HCT116 (cell line): ENCODE measurements at regions not wholly inside any gene's neighbourhood (a gene's known extent, or its start where the extent isn't known, plus 50 kb on each side); places are given as distances from the start of the nearest gene placed in this dataset.

Source experiments
- ATAC-seq: fragments of 200-7000 bp; cut with Tn5 transposase; 2 replicates; pipeline ENCODE4 v1.9.1; 2020; ENCODE audit warnings: mild to moderate bottlenecking, moderate library complexity
- BruUV-seq: library from RNA; stranded (reverse); fragments of 400-500 nt; replicated peaks from 2 replicates; lab custom pipeline; 2021; lab: Mats Ljungman, UMichigan
- CTCF ChIA-PET: fragments of 300-600 bp; sonication (Branson Sonifier 250); formaldehyde crosslinking; loops from one replicate; lab custom pipeline; 2021; ENCODE audit warnings: antibody characterized with exemption; lab: Charles Lee
- POLR2A ChIA-PET: fragments of 300-600, 350-600 bp; sonication (Branson Sonifier 250); formaldehyde crosslinking; loops from one replicate; lab custom pipeline; 2021; ENCODE audit warnings: antibody characterized with exemption; lab: Charles Lee
- RAD21 ChIA-PET, 2 experiments: fragments of 300-600 bp; sonication (Branson Sonifier 250); formaldehyde crosslinking; loops; one replicate each; lab custom pipeline; 2023; ENCODE audit warnings: low total read pairs in 2 of 2; ENCODE audit not compliant: uncharacterized antibody in 2 of 2, unreplicated experiment in 2 of 2, low non-redundant PET in 1 of 2; lab: Charles Lee
- DNase-seq: peaks from one replicate; pipeline ENCODE4 v3.0.0-alpha.2; 2010; ENCODE audit warnings: low read depth, low spot score
- H2AFZ ChIP-seq: fragments of 200-600 bp; shearing (Covaris generic), sonication (generic); 2 replicates; pipeline ENCODE4 v1.6.1; 2017; ENCODE audit warnings: low read depth, mixed run types, mixed read lengths, antibody characterized with exemption, low read length; ENCODE audit not compliant: poor library complexity, severe bottlenecking
- H3K27ac ChIP-seq: 2 replicates; pipeline ENCODE4 v1.5.1; 2012; ENCODE audit warnings: low read depth, low read length
- H3K27me3 ChIP-seq: fragments of 200-600 bp; sonication (generic); 2 replicates; pipeline ENCODE4 v1.6.1; 2016; ENCODE audit warnings: mixed run types, low read length, mixed read lengths; ENCODE audit not compliant: insufficient read depth
- H3K36me3 ChIP-seq, 2 experiments: fragments of 200-500 bp in 1 of 2; fragments of 200-600 bp in 1 of 2; sonication (Bioruptor generic) in 1 of 2; sonication (generic) in 1 of 2; 2 replicates each; pipeline versions ENCODE4 v1.5.1 to v1.6.1; 2014 to 2016; ENCODE audit warnings: low read length in 2 of 2, inconsistent platforms in 1 of 2, mixed read lengths in 1 of 2, mixed run types in 1 of 2; ENCODE audit not compliant: insufficient read depth in 2 of 2, control insufficient read depth in 1 of 2
- H3K4me1 ChIP-seq, 2 experiments: fragments of 200-600 bp in 1 of 2; sonication (generic) in 1 of 2; 2 replicates each; pipeline versions ENCODE4 v1.5.1 to v1.6.1; 2012 to 2017; ENCODE audit warnings: low read length in 2 of 2, inconsistent platforms in 1 of 2, mild to moderate bottlenecking in 1 of 2, mixed read lengths in 1 of 2, mixed run types in 1 of 2, moderate library complexity in 1 of 2; ENCODE audit not compliant: insufficient read depth in 2 of 2, control insufficient read depth in 1 of 2
- H3K4me2 ChIP-seq: fragments of 200-600 bp; sonication (generic); 2 replicates; pipeline ENCODE4 v1.6.1; 2017; ENCODE audit warnings: mixed run types, low read length, mixed read lengths
- H3K4me3 ChIP-seq, 2 experiments: fragments of 200-600 bp in 1 of 2; sonication (generic) in 1 of 2; replicated peaks in 1 of 2; 2 replicates each; pipeline ENCODE4 v1.5.1; 2011 to 2016; ENCODE audit warnings: low read length in 2 of 2, control low read depth in 1 of 2, low read depth in 1 of 2, mild to moderate bottlenecking in 1 of 2, mixed read lengths in 1 of 2, mixed run types in 1 of 2
- H3K79me2 ChIP-seq: fragments of 200-600 bp; sonication (generic); 2 replicates; pipeline ENCODE4 v1.6.1; 2017; ENCODE audit warnings: mild to moderate bottlenecking, mixed run types, low read length, moderate library complexity, mixed read lengths; ENCODE audit not compliant: insufficient read depth
- H3K9ac ChIP-seq: fragments of 200-600 bp; sonication (generic); 2 replicates; pipeline ENCODE4 v1.6.1; 2016; ENCODE audit warnings: low read length, mixed read lengths
- H3K9me2 ChIP-seq: fragments of 200-600 bp; sonication (generic), shearing (Covaris generic); 2 replicates; pipeline ENCODE4 v1.6.1; 2017; ENCODE audit warnings: mixed run types, mild to moderate bottlenecking, moderate library complexity; ENCODE audit not compliant: insufficient read depth
- H3K9me3 ChIP-seq, 2 experiments: fragments of 200-500 bp in 1 of 2; fragments of 200-600 bp in 1 of 2; sonication (Bioruptor generic) in 1 of 2; sonication (generic) in 1 of 2; 2 replicates each; pipeline ENCODE4 v1.6.1; 2014 to 2017; ENCODE audit warnings: low read length in 2 of 2, mixed read lengths in 2 of 2, inconsistent platforms in 1 of 2, low read depth in 1 of 2, mild to moderate bottlenecking in 1 of 2, mixed run types in 1 of 2, moderate library complexity in 1 of 2; ENCODE audit not compliant: control insufficient read depth in 1 of 2, insufficient read depth in 1 of 2
- H4K20me1 ChIP-seq: fragments of 200-600 bp; sonication (generic), shearing (Covaris generic); 2 replicates; pipeline ENCODE4 v1.6.1; 2017; ENCODE audit warnings: mixed run types, mild to moderate bottlenecking, moderate library complexity; ENCODE audit not compliant: insufficient read depth
- ATF3 ChIP-seq: IDR thresholded peaks from 2 replicates; pipeline ENCODE4 v1.6.1; 2012
- CEBPB ChIP-seq: IDR thresholded peaks from 2 replicates; pipeline ENCODE4 v1.6.1; 2012; ENCODE audit warnings: low read depth
- CTCF ChIP-seq, 3 experiments: fragments of 200-600 bp in 1 of 3; sonication (generic) in 1 of 3; IDR thresholded peaks in 2 of 3; conservative IDR thresholded peaks in 1 of 3; 2 replicates each; pipeline ENCODE4 v1.5.1; 2012 to 2017; ENCODE audit warnings: low read depth in 2 of 3, low read length in 2 of 3, antibody characterized with exemption in 1 of 3, borderline replicate concordance in 1 of 3, control low read depth in 1 of 3, mild to moderate bottlenecking in 1 of 3, mixed read lengths in 1 of 3, mixed run types in 1 of 3, moderate library complexity in 1 of 3; ENCODE audit not compliant: insufficient read depth in 1 of 3
- EGR1 ChIP-seq: IDR thresholded peaks from 2 replicates; pipeline ENCODE4 v1.6.1; 2012; ENCODE audit warnings: low read depth
- EZH2 ChIP-seq: fragments of 200-600 bp; sonication (generic); IDR thresholded peaks from 2 replicates; pipeline ENCODE4 v1.6.1; 2017; ENCODE audit warnings: antibody characterized with exemption, mixed run types
- EZH2phosphoT487 ChIP-seq: fragments of 200-600 bp; IDR thresholded peaks from 2 replicates; pipeline ENCODE4 v1.6.1; 2018; ENCODE audit warnings: antibody characterized with exemption, borderline replicate concordance
- FOSL1 ChIP-seq: IDR thresholded peaks from 2 replicates; pipeline ENCODE4 v1.6.1; 2012; ENCODE audit warnings: low read depth
- MAX ChIP-seq: IDR thresholded peaks from 2 replicates; pipeline ENCODE4 v1.6.1; 2012
- POLR2A ChIP-seq: IDR thresholded peaks from 2 replicates; pipeline ENCODE4 v1.7.0; 2011; ENCODE audit warnings: borderline replicate concordance; ENCODE audit not compliant: insufficient read depth, insufficient read length; ENCODE audit errors: extremely low read depth
- POLR2AphosphoS5 ChIP-seq: IDR thresholded peaks from 2 replicates; pipeline ENCODE4 v1.6.1; 2011; ENCODE audit warnings: mild to moderate bottlenecking, low read depth, low read length, moderate library complexity
- RAD21 ChIP-seq: IDR thresholded peaks from 2 replicates; pipeline ENCODE4 v1.6.1; 2012; ENCODE audit warnings: low read depth, mild to moderate bottlenecking
- REST ChIP-seq: IDR thresholded peaks from 2 replicates; pipeline ENCODE4 v1.6.1; 2012; ENCODE audit warnings: low read depth
- SIN3A ChIP-seq: IDR thresholded peaks from 2 replicates; pipeline ENCODE4 v1.6.1; 2012; ENCODE audit warnings: low read depth
- SP1 ChIP-seq: IDR thresholded peaks from 2 replicates; pipeline ENCODE4 v1.6.1; 2012; ENCODE audit warnings: low read depth
- SRF ChIP-seq: IDR thresholded peaks from 2 replicates; pipeline ENCODE4 v1.6.1; 2012; ENCODE audit warnings: low read depth
- TCF7L2 ChIP-seq: IDR thresholded peaks from 2 replicates; pipeline ENCODE4 v1.7.0; 2011; ENCODE audit warnings: borderline replicate concordance, inconsistent platforms; ENCODE audit not compliant: insufficient read depth, insufficient read length; ENCODE audit errors: extremely low read depth
- YY1 ChIP-seq: IDR thresholded peaks from 2 replicates; pipeline ENCODE4 v1.6.1; 2011; ENCODE audit warnings: low read length, low read depth, moderate library complexity, mild to moderate bottlenecking; ENCODE audit not compliant: insufficient replicate concordance; ENCODE audit errors: extremely low read depth
- ZBTB33 ChIP-seq: IDR thresholded peaks from 2 replicates; pipeline ENCODE4 v1.6.1; 2011; ENCODE audit warnings: mild to moderate bottlenecking, low read length, moderate library complexity; ENCODE audit not compliant: insufficient replicate concordance; ENCODE audit errors: extremely low read depth
- ZFX ChIP-seq: fragments of 450-650 bp; IDR thresholded peaks from 2 replicates; pipeline ENCODE4 v1.6.1; 2017
- ZNF274 ChIP-seq: fragments of 200-500 bp; sonication (Bioruptor generic); IDR thresholded peaks from 2 replicates; pipeline ENCODE4 v1.6.1; 2014; ENCODE audit warnings: mild to moderate bottlenecking, low read depth, low read length, inconsistent platforms
- intact Hi-C: fragments of 100-400 bp; cut with micrococcal nuclease; formaldehyde crosslinking; loops from 2 replicates; pipeline ENCODE4 v1.10.0; 2022

DNA sequence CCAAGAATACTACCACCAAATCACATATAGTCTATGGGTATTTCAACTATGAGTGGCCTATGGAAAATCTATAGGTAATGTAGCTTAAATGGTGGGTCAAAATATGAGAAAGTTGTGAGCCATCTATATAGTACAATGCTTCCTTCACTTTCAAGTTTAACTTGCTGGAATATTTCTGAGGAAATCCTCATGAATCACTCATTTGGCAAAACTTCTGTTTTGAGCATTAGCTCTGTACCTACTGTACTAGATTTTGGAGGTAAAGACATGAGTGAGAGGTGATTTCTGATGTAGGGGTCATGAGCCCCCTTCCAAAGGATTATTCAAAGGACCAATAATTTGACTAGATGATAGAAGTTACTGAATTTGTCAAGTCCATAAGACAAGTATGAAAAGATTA, 80.6 kb upstream of the DAB2 start:
- ChIA-PET RAD21 (no interaction called here), POLR2A (no interaction called here), CTCF (no interaction called here)
- Histone ChIP-seq H3K4me1 (no peaks in the 10 kb centered on the region), H3K27me3 (no peaks in the 10 kb centered on the region), H3K36me3 (no peaks in the 10 kb centered on the region), H3K9ac (no peak overlapping the region), H3K4me2 (no peak overlapping the region), H3K9me3 (no peaks in the 10 kb centered on the region), H4K20me1 (no peaks in the 10 kb centered on the region), H3K27ac (no peak overlapping the region), H2AFZ (no peak overlapping the region), H3K4me3 (no peak overlapping the region), H3K79me2 (no peaks in the 10 kb centered on the region), H3K9me2 (no peaks in the 10 kb centered on the region)
- DNase-seq (no peak), ATAC-seq (no peak)
- BruUV-seq: no TSS peak
- no peak for TF ChIP-seq SP1
- no peak for TF ChIP-seq POLR2A
- TF ChIP-seq EZH2phosphoT487: no peak
- TF ChIP-seq FOSL1: no peak
- no peak for TF ChIP-seq CEBPB
- no peak for TF ChIP-seq EZH2
- TF ChIP-seq EGR1: no peak
- no peak for TF ChIP-seq MAX
- TF ChIP-seq SIN3A: no peak
- TF ChIP-seq YY1: no peak
- no peak for TF ChIP-seq RAD21
- TF ChIP-seq POLR2AphosphoS5: no peak
- no peak for TF ChIP-seq REST
- no peak for TF ChIP-seq ZNF274
- no peak for TF ChIP-seq ATF3
- TF ChIP-seq SRF: no peak
- TF ChIP-seq TCF7L2: no peak
- TF ChIP-seq CTCF (IDR thresholded peaks at IDR 0.05 in 2 of 3, conservative IDR thresholded peaks at IDR 0.05 in 1 of 3; ENCODE audit: borderline replicate concordance in 1 of 3, insufficient read depth in 1 of 3, low read depth in 2 of 3, low read length in 2 of 3): no peak
- no peak for TF ChIP-seq ZFX
- no peak for TF ChIP-seq ZBTB33
- intact Hi-C loops: no loop called here
